Hepatocyte (in vitro differentiated cells): ENCODE measurements at regions not wholly inside any gene's neighbourhood (a gene's known extent, or its start where the extent isn't known, plus 50 kb on each side); places are given as distances from the start of the nearest gene placed in this dataset.

Experiments used
- DNase-seq: peaks from one replicate; pipeline ENCODE4 v3.0.0-alpha.2; 2016; ENCODE audit warnings: low spot score
- H2AFZ ChIP-seq: fragments of 200-600 bp; sonication (generic); 2 replicates; pipeline ENCODE4 v1.6.0; 2016; ENCODE audit warnings: antibody characterized with exemption, mild to moderate bottlenecking
- H3K27ac ChIP-seq: fragments of 200-600 bp; sonication (generic); 2 replicates; pipeline ENCODE4 v1.5.1; 2016; ENCODE audit warnings: mild to moderate bottlenecking
- H3K27me3 ChIP-seq: fragments of 200-600 bp; sonication (generic); 2 replicates; pipeline ENCODE4 v1.6.1; 2016
- H3K36me3 ChIP-seq: fragments of 200-600 bp; sonication (generic); replicated peaks from 2 replicates; pipeline ENCODE4 v1.5.1; 2016; ENCODE audit warnings: low read depth; ENCODE audit not compliant: insufficient read depth
- H3K4me1 ChIP-seq: fragments of 200-600 bp; sonication (generic); 2 replicates; pipeline ENCODE4 v1.5.1; 2016; ENCODE audit warnings: mild to moderate bottlenecking, moderate library complexity; ENCODE audit not compliant: insufficient read depth
- H3K4me2 ChIP-seq: fragments of 200-600 bp; sonication (generic); 2 replicates; pipeline ENCODE4 v1.6.0; 2016
- H3K4me3 ChIP-seq: fragments of 200-600 bp; sonication (generic); 2 replicates; pipeline ENCODE4 v1.5.1; 2016; ENCODE audit warnings: mild to moderate bottlenecking
- H3K79me2 ChIP-seq: fragments of 200-600 bp; sonication (generic); 2 replicates; pipeline ENCODE4 v1.6.0; 2017; ENCODE audit warnings: mild to moderate bottlenecking
- H3K9me2 ChIP-seq: fragments of 200-600 bp; sonication (generic); replicated peaks from 2 replicates; pipeline ENCODE4 v1.6.0; 2017; ENCODE audit warnings: mild to moderate bottlenecking; ENCODE audit not compliant: insufficient read depth
- H3K9me3 ChIP-seq: fragments of 200-600 bp; sonication (generic); 2 replicates; pipeline ENCODE4 v1.5.1; 2016; ENCODE audit warnings: low read depth, mild to moderate bottlenecking
- H4K20me1 ChIP-seq: fragments of 200-600 bp; sonication (generic); 2 replicates; pipeline ENCODE4 v1.6.0; 2016; ENCODE audit warnings: mild to moderate bottlenecking; ENCODE audit not compliant: insufficient read depth, poor library complexity, severe bottlenecking
- CTCF ChIP-seq: fragments of 200-600 bp; sonication (generic); IDR thresholded peaks from 2 replicates; pipeline ENCODE4 v1.5.1; 2016; ENCODE audit warnings: antibody characterized with exemption, mild to moderate bottlenecking; ENCODE audit not compliant: poor library complexity
- EZH2 ChIP-seq: fragments of 200-600 bp; sonication (generic); IDR thresholded peaks from 2 replicates; pipeline ENCODE4 v1.6.1; 2016; ENCODE audit warnings: antibody characterized with exemption, mild to moderate bottlenecking, borderline replicate concordance
- EZH2phosphoT487 ChIP-seq: fragments of 200-600 bp; sonication (generic); IDR thresholded peaks from one replicate; pipeline ENCODE4 v1.6.1; 2018; ENCODE audit warnings: antibody characterized with exemption, mild to moderate bottlenecking, low read depth, moderate library complexity; ENCODE audit not compliant: unreplicated experiment, severe bottlenecking
- WGBS: methylation state at CpG from one replicate; pipeline ENCODE4 v1.1.6; 2016; ENCODE audit warnings: low lambda C conversion rate; ENCODE audit errors: missing lambda C conversion rate; 5-methylcytosine and 5-hydroxymethylcytosine counted together

DNA sequence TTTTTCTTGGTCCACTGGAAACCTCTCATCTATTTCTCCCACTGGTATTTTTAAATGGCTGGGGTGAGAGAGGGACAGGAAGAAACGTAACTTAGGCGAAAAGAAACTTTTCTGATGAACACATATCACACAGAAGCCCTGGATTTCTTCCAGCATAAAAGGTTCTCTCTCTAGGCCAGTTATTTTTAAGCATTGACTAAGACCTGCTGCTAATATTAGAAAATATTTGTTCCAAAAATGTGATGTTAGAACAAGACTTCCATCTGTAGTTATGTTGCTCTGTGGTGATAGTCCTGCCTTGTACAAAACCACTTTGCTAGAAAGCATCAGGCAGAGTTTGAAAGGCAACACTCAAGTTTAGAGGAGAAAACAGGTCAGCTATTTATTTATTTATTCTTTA lies 537.7 kb downstream of the MCTP2 start:
- Histone ChIP-seq H4K20me1 (no peaks in the 10 kb centered on the region), H3K27ac (no peak overlapping the region), H2AFZ (no peak overlapping the region), H3K4me3 (no peak overlapping the region), H3K36me3 (no peaks in the 10 kb centered on the region), H3K27me3 (no peaks in the 10 kb centered on the region), H3K4me1 (no peaks in the 10 kb centered on the region), H3K4me2 (no peak overlapping the region), H3K9me3 (no peaks in the 10 kb centered on the region), H3K9me2 (no peaks in the 10 kb centered on the region), H3K79me2 (no peaks in the 10 kb centered on the region)
- DNase-seq, result no peak
- 93% methylated on average over 2 of the region's 2 CpGs for WGBS
- TF ChIP-seq EZH2phosphoT487 (no peak), CTCF (no peak), EZH2 (no peak)

DNA sequence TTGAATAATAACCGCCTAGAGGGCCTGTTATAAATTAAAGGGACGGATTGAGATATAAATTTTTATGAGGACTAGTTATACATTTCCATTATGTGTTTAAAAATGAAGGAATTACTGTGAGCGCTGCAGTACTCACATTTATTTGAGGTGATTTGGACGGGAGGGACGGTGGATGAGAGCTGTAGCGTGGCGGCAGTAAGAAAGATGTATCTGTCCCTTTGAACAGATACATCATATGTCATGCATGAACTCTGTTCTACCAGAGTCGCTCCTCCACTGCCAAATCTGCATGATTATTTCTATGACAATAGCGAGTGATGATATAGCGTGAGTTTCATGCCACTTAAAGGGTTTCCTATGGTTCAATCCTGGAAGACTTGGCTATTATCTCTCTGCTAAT lies 538.8 kb downstream of the MCTP2 start:
- Histone ChIP-seq H3K27ac (no peak overlapping the region), H4K20me1 (no peaks in the 10 kb centered on the region), H3K36me3 (no peaks in the 10 kb centered on the region), H3K4me3 (no peak overlapping the region), H3K79me2 (no peaks in the 10 kb centered on the region), H3K4me1 (no peaks in the 10 kb centered on the region), H2AFZ (no peak overlapping the region), H3K4me2 (no peak overlapping the region), H3K9me3 (no peaks in the 10 kb centered on the region), H3K9me2 (no peaks in the 10 kb centered on the region), H3K27me3 (no peaks in the 10 kb centered on the region)
- WGBS, result 82% methylated on average over 10 of the region's 10 CpGs
- DNase-seq, result no peak
- no peak for TF ChIP-seq CTCF
- no peak for TF ChIP-seq EZH2
- no peak for TF ChIP-seq EZH2phosphoT487

DNA sequence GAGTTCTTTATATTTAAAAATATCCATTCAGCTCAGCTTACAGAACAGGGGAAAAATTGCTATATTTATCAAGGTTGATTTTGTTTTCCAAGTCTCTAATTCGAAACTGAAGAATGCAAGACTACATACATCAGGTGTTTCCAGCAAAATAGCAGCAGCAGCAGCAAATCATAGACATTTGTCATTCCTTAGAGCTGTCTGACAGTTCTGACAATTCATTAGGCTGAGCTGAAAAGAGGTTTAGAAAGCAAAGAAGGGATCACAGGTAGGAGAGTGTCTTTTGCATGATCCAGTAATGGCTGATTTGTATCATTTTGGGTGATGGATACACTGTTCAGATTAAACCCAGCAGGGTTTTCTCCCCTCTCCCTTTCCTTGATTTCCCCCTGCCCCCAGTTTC lies 545.7 kb downstream of the MCTP2 start:
- no peak overlapping the region for H2AFZ ChIP-seq
- no peak overlapping the region for H3K4me2 ChIP-seq
- WGBS, result 86% methylated on average over 1 of the region's 1 CpG
- no peak for DNase-seq
- H3K27ac ChIP-seq, result no peak overlapping the region
- H3K4me1 ChIP-seq, result no peaks in the 10 kb centered on the region
- H3K9me3 ChIP-seq, result no peaks in the 10 kb centered on the region
- H4K20me1 ChIP-seq, result no peaks in the 10 kb centered on the region
- no peak overlapping the region for H3K4me3 ChIP-seq
- H3K27me3 ChIP-seq, result no peaks in the 10 kb centered on the region
- no peaks in the 10 kb centered on the region for H3K9me2 ChIP-seq
- H3K36me3 ChIP-seq, result no peaks in the 10 kb centered on the region
- no peaks in the 10 kb centered on the region for H3K79me2 ChIP-seq
- TF ChIP-seq EZH2phosphoT487, result no peak
- TF ChIP-seq EZH2, result no peak
- TF ChIP-seq CTCF, result no peak

GRCh38 chr15:94778840-94779239 lies 547.5 kb downstream of the MCTP2 start:
- H2AFZ ChIP-seq, result no peak overlapping the region
- no peaks in the 10 kb centered on the region for H3K27me3 ChIP-seq
- no peak for DNase-seq
- H3K9me2 ChIP-seq, result no peaks in the 10 kb centered on the region
- TF ChIP-seq EZH2, result no peak
- no peak for TF ChIP-seq EZH2phosphoT487
- TF ChIP-seq CTCF, result no peak
- no peaks in the 10 kb centered on the region for H3K36me3 ChIP-seq
- H3K9me3 ChIP-seq, result no peaks in the 10 kb centered on the region
- no peaks in the 10 kb centered on the region for H3K79me2 ChIP-seq
- H3K4me2 ChIP-seq, result no peak overlapping the region
- H3K4me1 ChIP-seq, result no peaks in the 10 kb centered on the region
- H3K4me3 ChIP-seq, result no peak overlapping the region
- no peak overlapping the region for H3K27ac ChIP-seq
- H4K20me1 ChIP-seq, result no peaks in the 10 kb centered on the region
